GM23338 (cell line): ENCODE measurements at regions not wholly inside any gene's neighbourhood (a gene's known extent, or its start where the extent isn't known, plus 50 kb on each side); places are given as distances from the start of the nearest gene placed in this dataset.

Experiments used
- ATAC-seq: fragments of 200-7000 bp; cut with Tn5 transposase; 3 replicates; pipeline ENCODE4 v1.9.1; 2020
- DNase-seq: peaks from one replicate; pipeline ENCODE4 v3.0.0-alpha.2; 2015; ENCODE audit warnings: low spot score
- H2AFZ ChIP-seq: fragments of 200-600 bp; sonication (generic); 2 replicates; pipeline ENCODE4 v1.8.0; 2016; ENCODE audit warnings: antibody characterized with exemption, mild to moderate bottlenecking, moderate library complexity
- H3F3A ChIP-seq: fragments of 200-600 bp; sonication (generic); replicated peaks from 2 replicates; pipeline ENCODE4 v1.8.0; 2017; ENCODE audit warnings: antibody characterized with exemption, mixed run types, low read depth
- H3K27ac ChIP-seq: fragments of 200-600 bp; sonication (generic); 2 replicates; pipeline ENCODE4 v1.6.1; 2016; ENCODE audit warnings: low read depth
- H3K27me3 ChIP-seq: fragments of 200-600 bp; sonication (generic); 2 replicates; pipeline ENCODE4 v1.8.0; 2016; ENCODE audit warnings: mild to moderate bottlenecking, mixed run types, moderate library complexity; ENCODE audit not compliant: insufficient read depth
- H3K36me3 ChIP-seq: fragments of 200-600 bp; sonication (generic); 2 replicates; pipeline ENCODE4 v1.8.0; 2016; ENCODE audit warnings: mild to moderate bottlenecking; ENCODE audit not compliant: insufficient read depth
- H3K4me1 ChIP-seq: fragments of 200-600 bp; sonication (generic); 2 replicates; pipeline ENCODE4 v1.8.0; 2016; ENCODE audit warnings: mild to moderate bottlenecking, moderate library complexity; ENCODE audit not compliant: insufficient read depth
- H3K4me2 ChIP-seq: fragments of 200-600 bp; sonication (generic); 2 replicates; pipeline ENCODE4 v1.7.1; 2017; ENCODE audit warnings: mixed run types
- H3K4me3 ChIP-seq: fragments of 200-600 bp; sonication (generic); 2 replicates; pipeline ENCODE4 v1.6.1; 2016; ENCODE audit warnings: mixed run types
- H3K79me2 ChIP-seq: fragments of 200-600 bp; sonication (generic); replicated peaks from 2 replicates; pipeline ENCODE4 v1.8.0; 2017; ENCODE audit warnings: mild to moderate bottlenecking; ENCODE audit not compliant: insufficient read depth
- H3K9me2 ChIP-seq: fragments of 200-600 bp; sonication (generic); 2 replicates; pipeline ENCODE4 v1.8.0; 2017; ENCODE audit not compliant: insufficient read depth
- H4K20me1 ChIP-seq: fragments of 200-600 bp; sonication (generic); replicated peaks from 2 replicates; pipeline ENCODE4 v1.8.0; 2017; ENCODE audit warnings: mild to moderate bottlenecking; ENCODE audit not compliant: insufficient read depth
- H3K27ac Mint-ChIP-seq: 2 replicates; pipeline ENCODE4 v1.8.0; 2020; ENCODE audit warnings: inconsistent platforms, mild to moderate bottlenecking, moderate library complexity, mixed read lengths
- H3K27me3 Mint-ChIP-seq: 3 replicates; pipeline ENCODE4 v1.8.0; 2022; ENCODE audit warnings: low read depth, mild to moderate bottlenecking, moderate library complexity, mixed read lengths, inconsistent platforms; ENCODE audit not compliant: insufficient read depth, poor library complexity
- H3K36me3 Mint-ChIP-seq: 3 replicates; pipeline ENCODE4 v1.8.0; 2021; ENCODE audit warnings: low read depth, mild to moderate bottlenecking, inconsistent platforms, moderate library complexity, mixed read lengths
- H3K4me1 Mint-ChIP-seq: 3 replicates; pipeline ENCODE4 v1.8.0; 2020; ENCODE audit warnings: mild to moderate bottlenecking, inconsistent platforms, mixed read lengths
- H3K4me3 Mint-ChIP-seq: 3 replicates; pipeline ENCODE4 v1.8.0; 2021; ENCODE audit warnings: moderate library complexity, mild to moderate bottlenecking, inconsistent platforms, mixed read lengths
- H3K9me3 Mint-ChIP-seq: 3 replicates; pipeline ENCODE4 v1.8.0; 2020; ENCODE audit warnings: moderate library complexity, mild to moderate bottlenecking, inconsistent platforms, mixed read lengths
- CREB1 ChIP-seq: fragments of 250-450 bp; sonication (Bioruptor Pico); IDR thresholded peaks from 2 replicates; pipeline ENCODE4 v1.5.0; 2020; ENCODE audit warnings: low read depth, mild to moderate bottlenecking, moderate library complexity
- CTCF ChIP-seq, 2 experiments: fragments of 200-600 bp in 1 of 2; sonication (generic) in 1 of 2; conservative IDR thresholded peaks; 2 replicates each; pipeline versions ENCODE4 v1.5.1 to v1.6.1; 2016 to 2017; ENCODE audit warnings: antibody characterized with exemption in 2 of 2, low read depth in 2 of 2, mild to moderate bottlenecking in 2 of 2, moderate library complexity in 1 of 2
- ETS1 ChIP-seq: IDR thresholded peaks from 2 replicates; pipeline ENCODE4 v1.6.1; 2016; ENCODE audit warnings: antibody characterized with exemption
- EZH2 ChIP-seq: fragments of 200-600 bp; sonication (generic); IDR thresholded peaks from one replicate; pipeline ENCODE4 v1.8.0; 2017; ENCODE audit warnings: antibody characterized with exemption, mild to moderate bottlenecking, low read depth; ENCODE audit not compliant: unreplicated experiment
- EZH2phosphoT487 ChIP-seq: fragments of 200-600 bp; sonication (generic); IDR thresholded peaks from one replicate; pipeline ENCODE4 v1.8.1; 2018; ENCODE audit warnings: antibody characterized with exemption; ENCODE audit not compliant: unreplicated experiment
- JUNB ChIP-seq: IDR thresholded peaks from one replicate; pipeline ENCODE4 v1.6.1; 2016; ENCODE audit warnings: antibody characterized with exemption; ENCODE audit not compliant: unreplicated experiment
- NANOG ChIP-seq: IDR thresholded peaks from 2 replicates; pipeline ENCODE4 v1.6.1; 2016; ENCODE audit warnings: antibody characterized with exemption, borderline replicate concordance
- REST ChIP-seq: IDR thresholded peaks from one replicate; pipeline ENCODE4 v1.6.1; 2018; ENCODE audit warnings: antibody characterized with exemption; ENCODE audit not compliant: unreplicated experiment
- STAT1 ChIP-seq: IDR thresholded peaks from one replicate; pipeline ENCODE4 v1.6.1; 2016; ENCODE audit warnings: antibody characterized with exemption; ENCODE audit not compliant: unreplicated experiment
- ZNF114 ChIP-seq: fragments of 250-450 bp; sonication (Bioruptor Pico); IDR thresholded peaks from 2 replicates; pipeline ENCODE4 v1.5.0; 2020; ENCODE audit warnings: mild to moderate bottlenecking, moderate library complexity
- ZNF331 ChIP-seq: fragments of 250-450 bp; sonication (Bioruptor Pico); IDR thresholded peaks from 2 replicates; pipeline ENCODE4 v1.5.0; 2020; ENCODE audit warnings: low read depth, mild to moderate bottlenecking, moderate library complexity

GRCh38 chr22:44429941-44430587, 68.0 kb downstream of the RTL6 start:
- H3K27ac Mint-ChIP-seq, result no peak overlapping the region
- Histone ChIP-seq H3K4me1 (no peaks in the 10 kb centered on the region; the same call in 1 of the 2 replicates), H3K79me2 (no peaks in the 10 kb centered on the region), H3F3A (no peaks in the 10 kb centered on the region), H3K4me2 (no peak overlapping the region), H4K20me1 (no peaks in the 10 kb centered on the region), H2AFZ (no peak overlapping the region), H3K27ac (no peak overlapping the region), H3K36me3 (no peaks in the 10 kb centered on the region), H3K4me3 (no peak overlapping the region), H3K27me3 (no peaks in the 10 kb centered on the region), H3K9me2 (0 out of 2 replicates have a peak, but pooled peaks cover 2% of the 10 kb centered on the region)
- no peaks in the 10 kb centered on the region for H3K36me3 Mint-ChIP-seq
- H3K4me3 Mint-ChIP-seq, result no peak overlapping the region
- ATAC-seq, result no peak
- H3K9me3 Mint-ChIP-seq, result no peaks in the 10 kb centered on the region; the same call in 2 of the 3 replicates
- peaks cover 2% of the 10 kb centered on the region for H3K27me3 Mint-ChIP-seq
- DNase-seq, result no peak
- TF ChIP-seq JUNB (no peak), ZNF114 (CRISPR knock-in tag) (no peak), ZNF331 (CRISPR knock-in tag) (no peak), STAT1 (no peak), CREB1 (CRISPR knock-in tag) (no peak), ETS1 (no peak), REST (no peak)
- peaks cover 16% of the 10 kb centered on the region for H3K4me1 Mint-ChIP-seq

- Histone ChIP-seq H3K4me2 (peak overlapping the region; percentile 59), H3K36me3 (no peaks in the 10 kb centered on the region), H3K79me2 (no peaks in the 10 kb centered on the region), H3K27me3 (no peaks in the 10 kb centered on the region), H3K4me3 (no peak overlapping the region), H3F3A (no peaks in the 10 kb centered on the region), H3K27ac (no peak overlapping the region), H4K20me1 (no peaks in the 10 kb centered on the region), H2AFZ (0 out of 2 replicates have a peak overlapping the region, but pooled peaks have one; percentile 5), H3K4me1 (no peaks in the 10 kb centered on the region; the same call in 1 of the 2 replicates), H3K9me2 (0 out of 2 replicates have a peak, but pooled peaks cover 2% of the 10 kb centered on the region)
- Mint-ChIP-seq H3K4me3 (no peak overlapping the region), H3K36me3 (no peaks in the 10 kb centered on the region; the same call in 2 of the 3 replicates), H3K9me3 (no peaks in the 10 kb centered on the region; the same call in 2 of the 3 replicates), H3K27ac (peak overlapping the region; percentile 80; the same call in 1 of the 2 replicates), H3K4me1 (peaks cover 13% of the 10 kb centered on the region), H3K27me3 (peaks cover 2% of the 10 kb centered on the region)
- ATAC-seq (no peak), DNase-seq (no peak)
- TF ChIP-seq ZNF114 (CRISPR knock-in tag), result no peak
- no peak for TF ChIP-seq STAT1
- no peak for TF ChIP-seq REST
- no peak for TF ChIP-seq CREB1 (CRISPR knock-in tag)
- TF ChIP-seq JUNB, result no peak
- TF ChIP-seq CTCF (conservative IDR thresholded peaks at IDR 0.05; ENCODE audit: low read depth in 2 of 2), result no peak
- no peak for TF ChIP-seq EZH2
- TF ChIP-seq NANOG, result no peak
- TF ChIP-seq EZH2phosphoT487, result no peak
Measured at GRCh38 chr22:44428941-44429830, 68.8 kb downstream of the RTL6 start.
